NCI-H2081 (cell line): ENCODE measurements at regions not wholly inside any gene's neighbourhood (a gene's known extent, or its start where the extent isn't known, plus 50 kb on each side); places are given as distances from the start of the nearest gene placed in this dataset.

ENCODE experiments used
- DNase-seq, 2 experiments: peaks; one replicate each; lab custom pipeline; 2025; lab: John Stamatoyannopoulos, UW

DNA sequence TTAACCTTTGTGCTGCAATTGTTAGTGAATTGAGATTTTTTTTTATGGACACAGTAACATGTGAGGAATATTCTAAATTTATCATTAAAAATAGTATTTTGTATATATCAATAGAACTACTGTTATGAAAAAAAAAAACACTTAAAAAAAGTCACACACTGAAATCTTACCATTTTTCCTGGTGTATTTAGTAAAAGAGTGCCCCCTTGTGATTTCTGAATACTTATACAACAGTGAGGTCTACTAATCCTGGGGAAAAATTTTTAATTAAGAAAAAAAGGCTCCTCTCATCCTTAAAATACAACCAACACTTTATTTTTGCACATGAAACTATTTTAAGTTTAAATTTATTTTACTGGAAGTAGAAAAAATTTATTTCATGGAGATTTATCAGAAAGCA is 56.4 kb upstream of the SPOCK3 start:
- DNase-seq, result peak in 1 of 2 experiments; percentile 35

DNA sequence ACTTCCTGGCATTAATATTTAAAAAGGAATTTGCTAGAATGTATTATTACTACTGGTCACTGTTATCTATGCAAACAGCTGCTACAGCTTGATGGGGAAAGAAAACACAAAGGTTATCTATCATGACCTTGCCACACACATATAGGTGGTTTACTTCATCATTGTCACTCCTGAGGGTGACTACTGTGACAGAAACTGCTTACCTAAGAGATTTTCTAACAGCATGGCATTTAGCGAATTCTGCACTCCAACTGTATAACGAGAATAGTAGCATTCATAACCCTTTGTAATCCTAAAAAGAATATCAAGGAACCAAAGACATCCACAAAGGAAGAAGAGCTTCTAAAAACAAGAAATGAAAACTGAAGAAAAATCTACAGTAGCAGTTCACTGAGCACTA is 74.6 kb upstream of the SPOCK3 start:
- DNase-seq, result no peak

DNA sequence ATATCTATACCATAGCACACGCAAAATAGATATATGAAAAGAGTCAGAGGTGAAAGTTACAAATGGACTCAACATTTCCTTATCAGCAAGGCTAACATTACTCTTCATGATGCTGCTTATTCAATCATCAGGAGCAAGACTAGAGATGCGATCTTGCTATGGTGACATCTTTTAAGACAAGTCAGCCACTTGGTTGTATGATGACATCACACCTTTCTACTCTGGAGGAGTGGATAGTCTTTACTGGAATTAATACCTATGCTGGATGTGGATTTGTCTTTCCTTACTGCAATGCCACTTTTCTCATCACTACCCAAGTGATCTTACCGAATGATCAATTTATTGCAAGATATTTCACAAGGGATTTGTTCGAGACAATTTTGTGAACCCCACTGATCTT is 87.0 kb upstream of the SPOCK3 start:
- DNase-seq, result no peak

DNA sequence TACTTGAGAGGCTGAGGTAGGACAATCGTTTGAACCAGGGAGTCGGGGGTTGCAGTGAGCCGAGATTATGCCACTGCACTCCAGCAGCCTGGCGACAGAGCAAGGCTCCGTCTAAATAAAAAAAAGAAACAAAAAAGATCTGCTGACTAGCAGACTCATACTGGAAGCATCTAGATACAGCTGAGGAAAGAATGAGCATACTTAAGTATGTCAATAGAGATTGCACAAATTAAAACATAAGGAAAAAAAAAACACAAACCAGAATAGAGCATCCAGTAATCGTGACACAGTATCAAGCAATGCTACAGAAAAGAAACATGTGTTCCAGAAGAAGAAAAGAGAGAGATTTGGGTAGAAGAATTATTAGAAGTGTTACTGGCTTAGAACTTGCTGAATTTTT is 105.5 kb upstream of the SPOCK3 start:
- DNase-seq, result no peak

DNA sequence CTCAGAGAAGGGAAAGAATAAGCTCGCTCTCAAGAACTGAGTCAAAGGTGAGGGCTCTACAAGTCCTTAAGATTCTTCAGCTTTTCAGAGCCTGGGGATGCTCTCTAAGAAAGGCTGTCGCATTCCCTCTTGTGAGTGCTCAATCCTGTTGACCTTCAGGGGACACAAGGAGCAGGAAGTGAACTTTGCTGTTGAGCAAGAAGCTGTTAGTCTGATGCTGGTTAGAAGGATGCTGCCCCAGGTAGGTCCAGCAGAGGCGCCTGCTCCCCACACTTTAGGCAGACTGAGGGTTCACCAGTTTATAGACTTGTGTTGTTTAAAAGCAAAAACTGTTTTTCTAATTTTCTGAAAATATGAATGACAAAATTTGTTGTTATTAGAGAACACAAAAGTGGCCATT is 125.4 kb upstream of the SPOCK3 start:
- no peak for DNase-seq

DNA sequence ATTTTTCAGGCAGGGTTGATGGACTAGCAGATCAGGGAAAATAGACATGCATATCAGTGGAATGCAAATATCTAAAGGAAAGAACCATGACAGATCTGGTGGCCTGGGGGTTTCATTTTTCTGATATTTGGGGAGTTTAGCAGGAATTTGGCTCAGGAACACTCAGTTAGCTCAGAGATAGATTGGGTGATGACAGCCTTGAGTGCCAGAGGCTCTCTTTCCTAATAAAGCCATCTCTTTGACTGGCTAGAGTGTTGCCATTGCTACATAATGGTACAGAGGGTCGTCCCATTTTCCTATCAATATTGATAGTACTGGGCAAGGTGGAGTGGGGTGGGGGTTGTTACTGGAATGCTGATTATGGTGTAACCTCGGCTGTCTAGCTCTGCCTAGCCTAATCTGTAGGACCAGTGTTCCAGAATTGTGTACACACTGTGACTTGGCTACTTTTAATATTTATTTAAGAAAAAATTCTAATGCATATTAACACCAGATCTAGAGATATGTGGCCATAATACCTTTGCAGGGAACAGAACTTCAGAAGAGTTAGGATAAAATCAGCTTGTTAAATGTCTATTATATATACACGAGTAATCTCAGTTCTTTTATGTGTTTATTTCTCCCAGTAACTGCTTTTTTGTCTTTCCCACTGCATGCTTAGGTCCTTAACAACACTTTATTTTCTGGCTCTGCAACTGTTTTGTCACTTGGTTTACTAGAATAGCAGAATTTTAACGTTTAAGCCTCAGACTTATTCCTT is 145.0 kb upstream of the SPOCK3 start:
- no peak for DNase-seq

GRCh38 chr4:167380964-167381363 is 146.7 kb upstream of the SPOCK3 start:
- DNase-seq, result no peak

GRCh38 chr4:167383291-167383690 is 149.0 kb upstream of the SPOCK3 start:
- no peak for DNase-seq

- DNase-seq, result no peak
These were observed 163.3 kb upstream of the SPOCK3 start for GRCh38 chr4:167397586-167397985.

DNA sequence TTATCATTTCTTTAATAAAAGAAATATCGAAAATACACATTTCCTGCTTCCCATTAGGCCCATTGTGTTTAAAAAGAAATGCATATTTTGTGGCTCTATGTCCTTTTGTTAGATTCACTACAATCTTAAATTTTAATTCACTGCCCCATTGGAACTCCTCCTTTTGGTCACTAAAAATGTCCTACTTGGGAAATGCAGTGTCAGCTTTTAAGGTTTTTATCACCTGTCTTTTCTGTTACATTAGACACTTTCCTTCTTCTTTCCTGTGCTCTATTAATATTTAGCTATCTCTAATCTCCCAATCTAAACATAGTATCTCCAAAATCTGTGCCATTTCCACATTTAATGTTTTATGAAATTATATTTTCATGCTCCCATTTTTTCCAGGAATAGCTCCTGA is 164.9 kb upstream of the SPOCK3 start:
- no peak for DNase-seq

DNA sequence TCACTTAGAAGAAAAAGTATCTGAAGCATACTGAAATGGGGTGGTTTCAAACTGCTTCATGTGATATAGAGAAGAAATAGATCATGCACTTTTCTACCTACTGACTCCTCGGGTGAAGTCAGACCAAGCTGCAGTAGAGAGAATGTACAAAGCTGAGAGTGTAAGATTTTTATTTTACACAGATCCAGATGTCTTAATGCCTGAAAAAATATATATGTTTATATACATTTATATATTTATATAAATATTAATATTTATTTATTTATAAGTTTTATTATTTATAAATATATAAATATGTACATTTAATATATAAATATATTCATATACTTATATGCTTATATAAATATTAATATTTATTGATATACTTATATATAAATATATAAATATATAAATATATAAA is 171.9 kb upstream of the SPOCK3 start:
- DNase-seq, result no peak

- no peak for DNase-seq
These were observed 181.2 kb upstream of the SPOCK3 start for GRCh38 chr4:167415461-167415860.

DNA sequence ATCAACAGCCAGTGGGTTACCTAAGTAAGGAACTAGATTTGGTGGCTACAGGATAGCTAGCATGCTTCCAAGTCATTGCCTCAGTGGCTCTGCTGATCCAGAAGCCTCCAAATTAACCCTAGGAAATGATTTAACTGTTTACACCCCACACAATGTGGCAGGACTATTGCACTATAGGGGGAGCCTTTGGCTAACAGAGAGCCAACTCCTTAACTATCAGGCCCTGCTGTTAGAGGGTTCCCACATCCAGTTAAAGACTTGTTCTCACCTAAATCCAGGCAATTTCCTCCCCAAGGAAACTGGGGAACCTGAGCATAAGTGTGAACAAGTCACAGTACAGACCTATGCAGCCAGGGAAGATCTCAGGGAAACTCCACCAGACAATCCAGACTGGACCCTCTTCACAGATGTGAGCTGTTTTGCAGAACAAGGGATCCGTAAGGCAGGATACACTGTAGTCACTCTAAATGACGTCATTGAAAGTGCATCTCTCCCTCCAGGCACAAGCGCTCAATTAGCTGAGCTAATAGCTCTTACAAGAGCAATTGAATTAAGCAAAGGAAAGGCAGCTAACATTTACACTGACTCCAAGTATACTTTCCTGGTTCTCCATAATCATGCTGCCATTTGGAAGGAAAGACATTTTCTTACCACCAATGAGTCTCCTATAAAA is 185.3 kb upstream of the SPOCK3 start:
- DNase-seq, result no peak

DNA sequence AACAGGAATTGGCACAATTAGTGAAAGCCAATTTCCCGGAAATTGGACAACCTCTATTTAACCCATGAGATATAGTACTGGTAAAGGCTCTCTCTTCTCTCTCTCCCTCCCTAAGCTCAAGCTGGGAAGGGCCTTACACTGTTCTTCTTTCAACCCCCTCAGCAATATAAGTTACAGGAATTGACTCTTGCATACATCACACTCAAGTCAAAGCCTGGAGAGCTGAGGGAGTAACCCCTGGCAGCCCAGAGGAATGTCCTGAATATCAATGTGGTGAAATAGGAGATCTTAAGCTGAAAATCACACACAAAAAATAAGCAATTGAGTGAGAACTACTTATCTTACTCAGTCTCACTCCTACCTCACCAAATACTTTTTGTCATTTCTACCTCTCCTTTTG is 186.9 kb upstream of the SPOCK3 start:
- DNase-seq, result no peak

DNA sequence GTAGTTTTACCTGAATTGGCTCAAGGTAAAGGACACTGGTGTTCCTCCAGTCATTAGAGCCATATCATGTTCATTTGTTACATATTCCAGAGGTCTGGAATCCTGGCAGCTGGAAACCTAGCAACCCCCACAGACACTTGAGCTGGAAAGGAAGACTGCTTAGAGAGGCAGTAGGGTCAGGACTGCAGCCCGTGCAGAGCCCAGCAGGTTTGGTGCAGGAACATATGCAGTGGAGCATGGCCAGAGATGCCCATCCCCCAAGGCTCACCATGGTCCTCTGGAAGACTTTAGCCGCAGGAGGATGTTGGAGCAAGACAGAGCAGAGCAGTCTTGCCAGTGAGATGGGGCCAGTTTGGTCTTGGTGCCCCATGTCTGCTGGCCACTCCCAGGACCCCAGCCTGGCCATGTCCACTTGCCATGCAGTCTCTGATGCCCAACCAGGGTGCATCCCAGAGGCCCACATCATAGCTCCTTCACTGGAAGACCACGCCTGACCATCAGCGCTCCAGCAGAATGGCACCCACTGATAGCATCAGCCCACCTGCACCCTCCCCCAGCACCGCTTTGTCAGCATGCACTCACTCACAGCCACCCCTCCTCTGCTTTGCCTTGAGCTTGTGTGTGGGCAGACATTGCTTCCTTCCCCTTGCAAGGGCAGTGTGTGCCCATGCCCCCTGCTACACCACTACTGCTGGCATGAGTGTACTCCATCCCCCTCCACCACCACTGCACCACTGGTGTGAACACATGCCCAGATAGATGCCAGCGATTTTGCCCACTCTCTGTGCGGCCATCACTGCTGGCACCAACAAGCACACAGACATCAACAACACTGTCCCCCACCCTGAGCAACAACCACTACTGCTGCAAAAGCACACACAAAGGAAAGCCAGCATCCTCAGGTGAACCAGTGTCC is 190.3 kb upstream of the SPOCK3 start:
- DNase-seq, result no peak

DNA sequence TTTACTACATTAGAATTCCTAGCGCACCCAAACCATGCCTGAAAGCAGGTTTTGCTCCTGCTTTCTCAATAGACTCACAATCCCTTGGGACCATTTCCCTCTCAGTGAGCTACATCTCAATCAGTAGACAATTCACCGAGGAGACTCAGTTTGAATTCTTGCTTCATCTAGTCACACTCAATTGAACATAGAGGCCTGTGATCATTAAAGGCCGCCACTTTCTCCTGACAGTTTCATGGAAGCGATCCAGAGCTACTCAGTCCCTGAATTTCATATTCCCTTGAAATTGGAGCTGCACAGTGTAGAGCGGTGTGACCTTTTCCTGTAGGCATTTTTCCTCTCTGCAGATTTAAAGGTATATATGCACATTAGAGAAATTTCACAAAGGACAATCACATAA is 193.9 kb upstream of the SPOCK3 start:
- no peak for DNase-seq

GRCh38 chr4:167431371-167431770 is 197.1 kb upstream of the SPOCK3 start:
- no peak for DNase-seq

- DNase-seq, result no peak
These were observed 201.5 kb upstream of the SPOCK3 start for GRCh38 chr4:167435786-167436185.

GRCh38 chr4:167443841-167444240 is 209.5 kb upstream of the SPOCK3 start:
- DNase-seq, result no peak

DNA sequence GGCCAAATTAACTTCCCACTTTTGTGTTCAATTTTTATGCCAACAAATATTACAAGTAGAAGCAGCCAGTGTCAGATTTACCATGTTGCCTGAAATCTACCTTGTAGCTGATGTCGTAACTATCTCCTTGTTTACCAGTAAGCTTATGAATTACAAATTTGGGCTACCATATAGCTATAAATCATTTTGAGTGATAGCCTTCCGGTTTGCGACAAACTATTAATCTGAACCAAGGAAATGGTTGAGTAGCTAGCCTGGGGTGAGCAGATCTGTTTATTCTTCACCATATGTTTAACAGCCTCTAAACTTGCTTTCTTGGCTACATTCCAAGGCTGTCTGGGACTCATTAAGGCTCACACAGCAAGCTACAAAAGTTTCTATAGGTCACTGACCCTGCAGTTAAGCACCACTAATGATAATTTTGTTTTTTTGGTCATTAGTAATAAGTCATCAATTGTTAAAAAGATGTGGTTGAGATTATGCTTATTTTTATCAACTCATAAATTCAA is 218.7 kb upstream of the SPOCK3 start:
- no peak for DNase-seq

GRCh38 chr4:167456619-167457018 is 222.3 kb upstream of the SPOCK3 start:
- no peak for DNase-seq

DNA sequence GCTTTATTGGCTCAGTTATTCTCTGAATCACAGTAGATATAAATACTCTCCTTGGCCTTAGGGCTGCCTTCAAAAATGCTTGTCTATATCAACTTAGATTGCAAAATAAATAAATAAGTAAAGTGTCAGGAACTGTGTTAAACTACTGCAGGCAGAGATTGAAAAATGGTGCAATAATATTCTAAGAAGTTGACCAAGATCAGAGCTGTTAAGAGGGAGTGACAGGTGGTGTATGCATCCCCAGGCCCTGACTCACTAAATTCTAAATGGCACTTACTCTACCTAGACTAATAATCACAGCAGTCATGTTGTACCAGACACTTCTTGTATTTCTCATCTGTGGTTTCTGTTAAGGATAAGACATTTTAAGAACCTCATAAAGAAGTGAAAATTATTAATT is 235.1 kb upstream of the SPOCK3 start:
- DNase-seq, result no peak

- DNase-seq, result no peak
These were observed 241.7 kb upstream of the SPOCK3 start for GRCh38 chr4:167475951-167476350.
